ENCODE measurements at regions not wholly inside any gene's neighbourhood (a gene's known extent, or its start where the extent isn't known, plus 50 kb on each side); places are given as distances from the start of the nearest gene placed in this dataset.

DNA sequence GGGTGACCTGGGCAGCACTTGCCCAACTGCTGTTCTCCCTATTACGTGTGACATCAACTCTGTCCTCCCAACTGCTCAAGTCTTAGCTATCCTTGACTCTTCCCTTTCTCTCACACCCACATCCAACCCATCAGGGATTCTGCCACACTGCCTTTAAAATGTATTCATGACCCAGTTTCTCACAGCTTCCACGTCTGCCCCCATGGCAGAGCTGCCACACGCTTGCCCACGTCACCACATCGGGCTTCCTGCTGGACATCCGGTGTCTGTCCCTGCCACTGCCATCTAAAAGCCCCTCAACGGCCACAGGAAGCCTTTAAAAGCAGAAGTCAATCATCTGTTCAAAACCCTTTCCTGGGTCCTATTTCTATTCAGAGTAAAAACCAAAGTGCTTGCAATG lies 233.1 kb upstream of the POU3F3 start:
- Histone ChIP-seq H3K9me3 (no peaks in the 10 kb centered on the region), H3K4me3 (no peak overlapping the region), H3K4me1 (no peaks in the 10 kb centered on the region), H3K36me3 (no peaks in the 10 kb centered on the region), H3K27ac (no peak overlapping the region), H3K27me3 (no peaks in the 10 kb centered on the region)
- WGBS = 73% methylated on average over 7 of the region's 7 CpGs
- no peak for TF ChIP-seq EP300 (IDR thresholded peaks at IDR 0.05)
- no peak for TF ChIP-seq POLR2A (IDR thresholded peaks at IDR 0.05)
- no peak for TF ChIP-seq POLR2AphosphoS5 (IDR thresholded peaks at IDR 0.05)
- TF ChIP-seq, protein P1, sequence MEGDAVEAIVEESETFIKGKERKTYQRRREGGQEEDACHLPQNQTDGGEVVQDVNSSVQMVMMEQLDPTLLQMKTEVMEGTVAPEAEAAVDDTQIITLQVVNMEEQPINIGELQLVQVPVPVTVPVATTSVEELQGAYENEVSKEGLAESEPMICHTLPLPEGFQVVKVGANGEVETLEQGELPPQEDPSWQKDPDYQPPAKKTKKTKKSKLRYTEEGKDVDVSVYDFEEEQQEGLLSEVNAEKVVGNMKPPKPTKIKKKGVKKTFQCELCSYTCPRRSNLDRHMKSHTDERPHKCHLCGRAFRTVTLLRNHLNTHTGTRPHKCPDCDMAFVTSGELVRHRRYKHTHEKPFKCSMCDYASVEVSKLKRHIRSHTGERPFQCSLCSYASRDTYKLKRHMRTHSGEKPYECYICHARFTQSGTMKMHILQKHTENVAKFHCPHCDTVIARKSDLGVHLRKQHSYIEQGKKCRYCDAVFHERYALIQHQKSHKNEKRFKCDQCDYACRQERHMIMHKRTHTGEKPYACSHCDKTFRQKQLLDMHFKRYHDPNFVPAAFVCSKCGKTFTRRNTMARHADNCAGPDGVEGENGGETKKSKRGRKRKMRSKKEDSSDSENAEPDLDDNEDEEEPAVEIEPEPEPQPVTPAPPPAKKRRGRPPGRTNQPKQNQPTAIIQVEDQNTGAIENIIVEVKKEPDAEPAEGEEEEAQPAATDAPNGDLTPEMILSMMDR (IDR thresholded peaks at IDR 0.05) = no peak
- DNase-seq (ENCODE audit: low spot score in 2 of 2) = no peak

DNA sequence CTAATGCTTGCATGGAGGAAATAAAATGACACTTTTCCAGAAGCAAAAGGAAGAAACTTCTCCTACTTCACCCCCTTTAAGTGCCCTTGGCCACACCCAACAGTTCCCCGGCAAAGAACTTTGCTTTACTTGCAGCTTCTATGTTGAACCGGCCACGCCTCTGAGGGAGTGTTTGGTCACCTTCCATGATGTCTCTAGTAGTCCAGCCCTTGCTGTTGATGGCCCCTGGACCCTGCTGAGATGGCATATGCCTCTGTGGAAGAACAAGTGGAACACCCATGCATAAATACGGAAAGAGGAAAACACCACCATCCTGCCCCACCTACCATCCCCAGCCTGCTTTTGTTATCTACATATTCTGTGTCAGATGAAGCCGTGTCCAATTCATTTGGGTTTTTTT lies 218.3 kb upstream of the POU3F3 start:
- Histone ChIP-seq H3K4me1 (no peaks in the 10 kb centered on the region), H3K36me3 (no peaks in the 10 kb centered on the region), H3K4me3 (no peak overlapping the region), H3K9me3 (no peaks in the 10 kb centered on the region), H3K27me3 (no peaks in the 10 kb centered on the region), H3K27ac (no peak overlapping the region)
- no peak for DNase-seq (ENCODE audit: low spot score in 2 of 2)
- TF ChIP-seq POLR2AphosphoS5 (IDR thresholded peaks at IDR 0.05) = no peak
- TF ChIP-seq, protein P1 (IDR thresholded peaks at IDR 0.05) = no peak
- no peak for TF ChIP-seq POLR2A (IDR thresholded peaks at IDR 0.05)
- TF ChIP-seq EP300 (IDR thresholded peaks at IDR 0.05) = no peak
- WGBS = 88% methylated on average over 5 of the region's 5 CpGs

DNA sequence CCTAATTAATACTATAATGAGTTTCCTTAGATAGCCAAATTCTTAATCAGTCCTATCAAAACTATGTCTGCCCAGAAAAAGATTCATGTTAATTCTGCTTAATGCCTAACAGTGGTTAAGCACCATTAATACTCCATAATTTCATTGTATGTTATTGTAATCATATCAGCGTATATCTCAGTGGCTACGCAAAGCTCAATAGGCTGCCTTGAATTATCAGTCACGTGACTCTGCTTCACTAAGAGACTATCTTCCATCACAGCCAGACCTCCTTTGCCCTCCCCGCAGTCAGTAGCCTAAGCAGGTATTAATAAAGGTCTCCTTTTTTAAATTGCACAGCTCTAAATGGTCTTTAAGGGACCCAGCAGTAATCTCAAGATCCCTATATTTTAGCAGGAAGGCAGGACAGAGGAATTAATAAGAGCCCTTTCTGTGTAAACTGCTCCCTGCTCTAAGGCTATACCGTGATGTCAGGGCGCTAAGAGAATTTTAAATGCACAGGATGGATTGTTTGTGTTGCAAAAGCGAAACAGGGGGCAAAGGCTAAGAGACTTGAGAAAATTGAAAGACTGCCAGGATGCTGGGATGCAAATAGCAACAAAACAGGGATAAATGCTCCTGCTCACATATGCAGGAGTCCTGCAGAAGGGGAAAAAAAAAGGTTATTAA lies 215.6 kb upstream of the POU3F3 start:
- no peak for DNase-seq (ENCODE audit: low spot score in 2 of 2)
- no peaks in the 10 kb centered on the region for H3K4me1 ChIP-seq
- no peaks in the 10 kb centered on the region for H3K36me3 ChIP-seq
- WGBS = 74% methylated on average over 7 of the region's 7 CpGs
- H3K27ac ChIP-seq = no peak overlapping the region
- H3K9me3 ChIP-seq = no peaks in the 10 kb centered on the region
- no peaks in the 10 kb centered on the region for H3K27me3 ChIP-seq
- no peak overlapping the region for H3K4me3 ChIP-seq
- no peak for TF ChIP-seq EP300 (IDR thresholded peaks at IDR 0.05)
- TF ChIP-seq, protein P1 (IDR thresholded peaks at IDR 0.05) = no peak
- no peak for TF ChIP-seq POLR2A (IDR thresholded peaks at IDR 0.05)
- TF ChIP-seq POLR2AphosphoS5 (IDR thresholded peaks at IDR 0.05) = no peak

DNA sequence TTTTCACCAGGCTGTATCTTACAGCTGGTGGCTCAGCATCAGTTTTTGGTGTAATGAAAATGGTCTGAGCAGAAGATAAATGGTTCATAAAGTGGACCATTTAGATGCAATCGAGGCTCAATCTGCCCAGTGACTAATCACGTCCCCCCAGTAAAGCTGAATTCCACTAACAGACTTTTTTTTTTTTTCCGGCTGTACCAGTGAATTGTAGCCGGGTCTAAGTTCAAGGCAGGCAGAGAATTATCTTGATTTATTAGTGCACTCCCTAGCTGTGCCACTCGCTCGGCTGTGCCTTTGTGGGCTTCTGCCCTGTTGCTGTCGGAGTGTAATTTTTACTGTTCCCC lies 215.1 kb upstream of the POU3F3 start:
- H3K27ac ChIP-seq = no peak overlapping the region
- H3K27me3 ChIP-seq = no peaks in the 10 kb centered on the region
- H3K4me1 ChIP-seq = no peaks in the 10 kb centered on the region
- H3K4me3 ChIP-seq = no peak overlapping the region
- H3K9me3 ChIP-seq = no peaks in the 10 kb centered on the region
- no peaks in the 10 kb centered on the region for H3K36me3 ChIP-seq
- no peak for TF ChIP-seq POLR2A (IDR thresholded peaks at IDR 0.05)
- TF ChIP-seq EP300 (IDR thresholded peaks at IDR 0.05) = no peak
- TF ChIP-seq, protein P1 (IDR thresholded peaks at IDR 0.05) = no peak
- TF ChIP-seq POLR2AphosphoS5 (IDR thresholded peaks at IDR 0.05) = no peak
- 75% methylated on average over 7 of the region's 7 CpGs for WGBS
- no peak for DNase-seq (ENCODE audit: low spot score in 2 of 2)

DNA sequence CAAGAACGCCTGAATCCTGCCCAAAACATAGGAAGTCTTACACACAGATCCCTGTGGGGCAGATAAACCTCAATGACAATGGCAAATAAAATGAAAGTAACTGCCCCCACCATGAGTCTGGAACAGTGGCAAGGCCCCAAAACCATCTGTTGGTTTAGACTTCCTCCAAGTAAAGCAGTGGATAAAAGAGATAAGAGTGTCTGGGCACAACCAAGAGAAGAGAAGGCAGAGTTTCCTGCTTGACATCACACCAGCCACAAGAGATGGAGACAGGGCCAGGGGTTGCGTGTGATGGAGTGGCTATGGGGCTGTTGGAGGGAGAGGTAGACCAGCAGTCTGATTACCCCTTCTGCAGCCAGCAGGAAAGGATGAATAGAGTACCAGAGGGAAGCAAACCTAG lies 212.1 kb upstream of the POU3F3 start:
- DNase-seq (ENCODE audit: low spot score in 2 of 2) = no peak
- Histone ChIP-seq H3K36me3 (no peaks in the 10 kb centered on the region), H3K4me3 (no peak overlapping the region), H3K27me3 (no peaks in the 10 kb centered on the region), H3K9me3 (no peaks in the 10 kb centered on the region), H3K4me1 (no peaks in the 10 kb centered on the region), H3K27ac (no peak overlapping the region)
- WGBS = 64% methylated on average over 2 of the region's 2 CpGs
- TF ChIP-seq EP300 (IDR thresholded peaks at IDR 0.05) = no peak
- no peak for TF ChIP-seq POLR2AphosphoS5 (IDR thresholded peaks at IDR 0.05)
- TF ChIP-seq, protein P1 (IDR thresholded peaks at IDR 0.05) = no peak
- TF ChIP-seq POLR2A (IDR thresholded peaks at IDR 0.05) = no peak
